B cell (primary cell): ENCODE measurements at regions not wholly inside any gene's neighbourhood (a gene's known extent, or its start where the extent isn't known, plus 50 kb on each side); places are given as distances from the start of the nearest gene placed in this dataset.

ENCODE experiments used
- ATAC-seq: fragments of 200-7000 bp; cut with Tn5 transposase; one replicate; pipeline ENCODE4 v1.10.0; 2021; ENCODE audit warnings: low read depth, mild to moderate bottlenecking, moderate number of reproducible peaks, moderate library complexity
- CTCF ChIA-PET: fragments of 350-600 bp; sonication (Branson Sonifier 250); formaldehyde crosslinking; loops from one replicate; lab custom pipeline; 2021; ENCODE audit warnings: antibody characterized with exemption, inconsistent platforms; lab: Charles Lee
- POLR2A ChIA-PET: fragments of 350-600 bp; sonication (Branson Sonifier 250); formaldehyde crosslinking; loops from one replicate; lab custom pipeline; 2021; ENCODE audit warnings: antibody characterized with exemption; lab: Charles Lee
- DNase-seq: peaks from one replicate; pipeline ENCODE4 v3.0.0; 2013
- H2AFZ ChIP-seq: 2 replicates; pipeline ENCODE4 v1.6.1; 2012; ENCODE audit warnings: mild to moderate bottlenecking, low read depth, low read length; ENCODE audit not compliant: insufficient read depth, poor library complexity, severe bottlenecking
- H3K27ac ChIP-seq, 2 donors: 1 replicate in 1 of 2; 2 replicates in 1 of 2; pipeline ENCODE4 v1.5.1; 2012 to 2013; ENCODE audit warnings: low read length in 2 of 2, mild to moderate bottlenecking in 2 of 2, moderate library complexity in 1 of 2
- H3K27me3 ChIP-seq, 4 experiments: fragments of 200-600 bp in 1 of 4; sonication (generic) in 1 of 4; replicated peaks in 1 of 4; 1 replicate in 2 of 4; 2 replicates in 2 of 4; pipeline versions ENCODE4 v1.6.1 to v1.7.0; 2013 to 2016; ENCODE audit warnings: low read length in 3 of 4, mild to moderate bottlenecking in 2 of 4, mixed read lengths in 1 of 4, moderate library complexity in 1 of 4; ENCODE audit not compliant: insufficient read depth in 4 of 4, control insufficient read depth in 3 of 4; ENCODE audit errors: control extremely low read depth in 1 of 4
- H3K36me3 ChIP-seq, 2 experiments: replicated peaks in 1 of 2; 1 replicate in 1 of 2; 2 replicates in 1 of 2; pipeline versions ENCODE4 v1.6.1 to v1.7.1; 2013; ENCODE audit warnings: low read length in 1 of 2; ENCODE audit not compliant: insufficient read depth in 2 of 2, control insufficient read depth in 1 of 2; ENCODE audit errors: control extremely low read depth in 1 of 2, extremely low read depth in 1 of 2
- H3K4me1 ChIP-seq, 2 donors: fragments of 200-600 bp in 1 of 2; sonication (generic) in 1 of 2; 1 replicate in 1 of 2; 2 replicates in 1 of 2; pipeline versions ENCODE4 v1.5.1 to v1.6.1; 2013 to 2017; ENCODE audit warnings: low read length in 2 of 2; ENCODE audit not compliant: control insufficient read depth in 2 of 2, insufficient read depth in 2 of 2
- H3K4me2 ChIP-seq: replicated peaks from 2 replicates; pipeline ENCODE3; 2012; ENCODE audit warnings: mild to moderate bottlenecking, low read depth, low read length; ENCODE audit not compliant: poor library complexity, severe bottlenecking
- H3K4me3 ChIP-seq, 5 experiments: fragments of 200-600 bp in 1 of 5; sonication (generic) in 1 of 5; 1 replicate in 3 of 5; 2 replicates in 2 of 5; pipeline versions ENCODE4 v1.5.1 to v1.7.0; 2011 to 2016; ENCODE audit warnings: low read length in 4 of 5, mild to moderate bottlenecking in 4 of 5, low read depth in 2 of 5, control low read depth in 1 of 5, moderate library complexity in 1 of 5; ENCODE audit not compliant: insufficient read depth in 1 of 5; ENCODE audit errors: control extremely low read depth in 1 of 5, extremely low read depth in 1 of 5
- H3K79me2 ChIP-seq: fragments of 200-600 bp; sonication (generic); one replicate; pipeline ENCODE4 v1.6.0; 2016; ENCODE audit warnings: low read length; ENCODE audit not compliant: control insufficient read depth, insufficient read depth
- H3K9ac ChIP-seq: fragments of 200-600 bp; sonication (generic); 2 replicates; pipeline ENCODE4 v1.6.1; 2017; ENCODE audit warnings: mild to moderate bottlenecking, low read length, moderate library complexity
- H3K9me3 ChIP-seq, 3 donors: one replicate each; pipeline versions ENCODE4 v1.6.1 to v1.7.1; 2013; ENCODE audit warnings: low read length in 2 of 3; ENCODE audit not compliant: control insufficient read depth in 2 of 3, insufficient read depth in 1 of 3; ENCODE audit errors: control extremely low read depth in 1 of 3
- H4K20me1 ChIP-seq: 2 replicates; pipeline ENCODE4 v1.6.0; 2012; ENCODE audit warnings: mild to moderate bottlenecking, low read length; ENCODE audit not compliant: insufficient read depth, control insufficient read depth, poor library complexity, severe bottlenecking
- H3K27ac Mint-ChIP-seq: one replicate; pipeline ENCODE4 v1.8.0; 2021; ENCODE audit warnings: mixed read lengths
- H3K27me3 Mint-ChIP-seq: one replicate; pipeline ENCODE4 v1.8.0; 2021; ENCODE audit warnings: mixed read lengths
- H3K4me1 Mint-ChIP-seq: one replicate; pipeline ENCODE4 v1.8.0; 2021; ENCODE audit warnings: mixed read lengths
- H3K4me3 Mint-ChIP-seq: one replicate; pipeline ENCODE4 v1.8.0; 2021; ENCODE audit warnings: mixed read lengths
- H3K9me3 Mint-ChIP-seq: one replicate; pipeline ENCODE4 v1.8.0; 2022; ENCODE audit warnings: mixed read lengths; ENCODE audit not compliant: insufficient read depth
- EZH2 ChIP-seq: IDR thresholded peaks from 2 replicates; pipeline ENCODE4 v1.6.1; 2012; ENCODE audit warnings: borderline replicate concordance, low read depth, mild to moderate bottlenecking, moderate library complexity, low read length; ENCODE audit not compliant: insufficient read depth, poor library complexity, severe bottlenecking
- WGBS: methylation state at CpG from one replicate; pipeline ENCODE4 v1.1.5; 2013; ENCODE audit warnings: missing lambda C conversion rate; ENCODE audit not compliant: insufficient coverage; 5-methylcytosine and 5-hydroxymethylcytosine counted together
- intact Hi-C: fragments of 100-400 bp; cut with micrococcal nuclease; formaldehyde crosslinking; loops from one replicate; pipeline ENCODE4 v1.10.0; 2022
- TF ChIP-seq, protein P1 (sequence below): fragments of 200-600 bp; IDR thresholded peaks from one replicate; pipeline ENCODE4 v1.8.0; 2022; ENCODE audit warnings: antibody characterized with exemption, mild to moderate bottlenecking

DNA sequence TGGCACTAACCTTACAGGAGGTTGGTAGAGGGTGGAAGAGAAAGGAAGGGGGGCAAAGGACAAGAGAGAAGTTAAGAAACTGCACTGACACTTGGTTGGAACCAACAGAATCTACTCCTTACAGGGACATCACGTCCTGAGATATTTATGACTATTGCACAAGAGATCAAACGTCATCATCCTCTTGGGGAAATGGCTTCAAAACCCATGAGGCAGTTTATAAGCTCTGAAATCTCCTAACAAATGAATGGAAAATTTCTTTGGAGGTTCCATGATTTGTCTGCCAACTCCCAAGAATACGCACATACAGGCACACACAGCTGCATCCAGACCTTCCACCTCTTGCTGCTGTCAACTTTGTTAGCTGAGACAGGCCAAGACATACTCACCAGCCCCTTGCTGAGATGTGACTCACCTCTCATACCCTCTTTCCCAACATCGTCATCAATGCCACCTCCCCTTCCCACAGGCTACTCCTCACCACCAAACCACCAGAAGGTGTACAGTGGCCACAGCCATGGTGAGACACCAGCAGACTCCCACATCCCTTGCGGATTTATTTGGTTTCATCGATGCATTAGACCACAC, 135.5 kb downstream of the SETD4 start:
- H3K79me2 ChIP-seq: no peaks in the 10 kb centered on the region
- DNase-seq: no peak
- H3K9ac ChIP-seq: no peak overlapping the region
- H3K4me3 ChIP-seq: no peak overlapping the region
- 81% methylated on average over 4 of the region's 6 CpGs for WGBS
- H3K4me1 ChIP-seq: no peaks in the 10 kb centered on the region
- H2AFZ ChIP-seq: no peak overlapping the region
- Mint-ChIP-seq H3K9me3 (no peaks in the 10 kb centered on the region), H3K4me1 (no peaks in the 10 kb centered on the region), H3K27ac (no peak overlapping the region), H3K4me3 (no peak overlapping the region), H3K27me3 (peaks cover 37% of the 10 kb centered on the region)
- POLR2A ChIA-PET: no interaction called here
- peaks cover 0 to 7% (median 5%) of the 10 kb centered on the region in 4 experiments for H3K27me3 ChIP-seq
- no peak overlapping the region for H3K27ac ChIP-seq
- H3K36me3 ChIP-seq: no peaks in the 10 kb centered on the region
- no peaks in the 10 kb centered on the region for H4K20me1 ChIP-seq
- intact Hi-C loops: no loop called here
- no peak overlapping the region for H3K4me2 ChIP-seq
- no peak for ATAC-seq
- H3K9me3 ChIP-seq: peaks cover 0 to 4% (median 0%) of the 10 kb centered on the region in 3 donors
- TF ChIP-seq EZH2: no peak
- TF ChIP-seq, protein P1, sequence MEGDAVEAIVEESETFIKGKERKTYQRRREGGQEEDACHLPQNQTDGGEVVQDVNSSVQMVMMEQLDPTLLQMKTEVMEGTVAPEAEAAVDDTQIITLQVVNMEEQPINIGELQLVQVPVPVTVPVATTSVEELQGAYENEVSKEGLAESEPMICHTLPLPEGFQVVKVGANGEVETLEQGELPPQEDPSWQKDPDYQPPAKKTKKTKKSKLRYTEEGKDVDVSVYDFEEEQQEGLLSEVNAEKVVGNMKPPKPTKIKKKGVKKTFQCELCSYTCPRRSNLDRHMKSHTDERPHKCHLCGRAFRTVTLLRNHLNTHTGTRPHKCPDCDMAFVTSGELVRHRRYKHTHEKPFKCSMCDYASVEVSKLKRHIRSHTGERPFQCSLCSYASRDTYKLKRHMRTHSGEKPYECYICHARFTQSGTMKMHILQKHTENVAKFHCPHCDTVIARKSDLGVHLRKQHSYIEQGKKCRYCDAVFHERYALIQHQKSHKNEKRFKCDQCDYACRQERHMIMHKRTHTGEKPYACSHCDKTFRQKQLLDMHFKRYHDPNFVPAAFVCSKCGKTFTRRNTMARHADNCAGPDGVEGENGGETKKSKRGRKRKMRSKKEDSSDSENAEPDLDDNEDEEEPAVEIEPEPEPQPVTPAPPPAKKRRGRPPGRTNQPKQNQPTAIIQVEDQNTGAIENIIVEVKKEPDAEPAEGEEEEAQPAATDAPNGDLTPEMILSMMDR: no peak
- CTCF ChIA-PET: interaction anchor here (0.9 to 1.0 kb wide), 2 partner anchors 9 to 84 kb away, joined by 3 to 5 read pairs; no protein-coding TSS in a partner anchor

DNA sequence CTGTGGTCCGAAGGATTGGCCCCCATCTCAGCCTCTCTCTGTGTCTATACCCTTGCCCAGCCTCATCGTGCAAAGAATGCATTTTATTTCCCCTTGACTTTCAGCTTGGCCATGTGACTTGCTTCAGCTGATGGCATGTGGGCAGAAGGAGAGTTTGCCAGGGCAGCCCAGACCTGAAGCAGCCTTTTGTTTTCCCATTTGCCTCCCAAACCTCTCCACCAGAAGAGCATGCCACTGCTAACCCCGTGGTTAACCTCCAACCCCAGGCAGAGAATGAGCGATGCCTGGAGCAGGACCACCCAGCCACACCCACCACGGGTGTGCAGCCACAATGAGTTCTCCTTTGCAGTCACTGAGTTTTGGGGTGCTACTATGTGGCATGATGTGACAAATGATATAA, 136.4 kb downstream of the SETD4 start:
- ATAC-seq: no peak
- Mint-ChIP-seq H3K9me3 (peaks cover 2% of the 10 kb centered on the region), H3K27ac (no peak overlapping the region), H3K27me3 (peaks cover 44% of the 10 kb centered on the region), H3K4me1 (no peaks in the 10 kb centered on the region), H3K4me3 (no peak overlapping the region)
- H2AFZ ChIP-seq: no peak overlapping the region
- WGBS: 100% methylated on average over 2 of the region's 5 CpGs
- intact Hi-C loops: no loop called here
- H3K79me2 ChIP-seq: no peaks in the 10 kb centered on the region
- H3K4me1 ChIP-seq: no peaks in the 10 kb centered on the region
- H3K9me3 ChIP-seq: peaks cover 0 to 7% (median 0%) of the 10 kb centered on the region in 3 donors
- H3K4me3 ChIP-seq: no peak overlapping the region
- H3K4me2 ChIP-seq: no peak overlapping the region
- no peak overlapping the region for H3K27ac ChIP-seq
- no peaks in the 10 kb centered on the region for H3K36me3 ChIP-seq
- no peak overlapping the region for H3K9ac ChIP-seq
- peaks cover 0 to 7% (median 5%) of the 10 kb centered on the region in 4 experiments for H3K27me3 ChIP-seq
- H4K20me1 ChIP-seq: no peaks in the 10 kb centered on the region
- POLR2A ChIA-PET: no interaction called here
- DNase-seq: no peak
- no peak for TF ChIP-seq EZH2
- CTCF ChIA-PET: no interaction called here
